ENCODE measurements at regions not wholly inside any gene's neighbourhood (a gene's known extent, or its start where the extent isn't known, plus 50 kb on each side); places are given as distances from the start of the nearest gene placed in this dataset.

GRCh38 chr20:21632031-21632734 is 73.3 kb upstream of the PAX1 start:
- TF ChIP-seq, protein P1, sequence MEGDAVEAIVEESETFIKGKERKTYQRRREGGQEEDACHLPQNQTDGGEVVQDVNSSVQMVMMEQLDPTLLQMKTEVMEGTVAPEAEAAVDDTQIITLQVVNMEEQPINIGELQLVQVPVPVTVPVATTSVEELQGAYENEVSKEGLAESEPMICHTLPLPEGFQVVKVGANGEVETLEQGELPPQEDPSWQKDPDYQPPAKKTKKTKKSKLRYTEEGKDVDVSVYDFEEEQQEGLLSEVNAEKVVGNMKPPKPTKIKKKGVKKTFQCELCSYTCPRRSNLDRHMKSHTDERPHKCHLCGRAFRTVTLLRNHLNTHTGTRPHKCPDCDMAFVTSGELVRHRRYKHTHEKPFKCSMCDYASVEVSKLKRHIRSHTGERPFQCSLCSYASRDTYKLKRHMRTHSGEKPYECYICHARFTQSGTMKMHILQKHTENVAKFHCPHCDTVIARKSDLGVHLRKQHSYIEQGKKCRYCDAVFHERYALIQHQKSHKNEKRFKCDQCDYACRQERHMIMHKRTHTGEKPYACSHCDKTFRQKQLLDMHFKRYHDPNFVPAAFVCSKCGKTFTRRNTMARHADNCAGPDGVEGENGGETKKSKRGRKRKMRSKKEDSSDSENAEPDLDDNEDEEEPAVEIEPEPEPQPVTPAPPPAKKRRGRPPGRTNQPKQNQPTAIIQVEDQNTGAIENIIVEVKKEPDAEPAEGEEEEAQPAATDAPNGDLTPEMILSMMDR (IDR thresholded peaks at IDR 0.05), result no peak
- ChIA-PET POLR2A (no interaction called here), CTCF (no interaction called here)
- no peak overlapping the region for H3K27ac Mint-ChIP-seq
- H3K4me1 Mint-ChIP-seq, result peaks cover 8% of the 10 kb centered on the region
- H3K36me3 Mint-ChIP-seq (ENCODE audit: low read depth), result no peaks in the 10 kb centered on the region
- no peaks in the 10 kb centered on the region for H3K9me3 Mint-ChIP-seq
- DNase-seq (no peak), ATAC-seq (ENCODE audit: low read depth) (no peak)
- H3K4me3 Mint-ChIP-seq, result no peak overlapping the region
- intact Hi-C loops (cut with micrococcal nuclease), result no loop called here
- H3K27me3 Mint-ChIP-seq, result peaks cover 11% of the 10 kb centered on the region

GRCh38 chr20:21628800-21629199 is 76.7 kb upstream of the PAX1 start:
- ATAC-seq (ENCODE audit: low read depth), result no peak
- H3K36me3 Mint-ChIP-seq (ENCODE audit: low read depth), result no peaks in the 10 kb centered on the region
- H3K27ac Mint-ChIP-seq, result no peak overlapping the region
- CTCF ChIA-PET, result interaction anchor here (0.6 kb wide), 1 partner anchor 14 kb away, joined by 3 read pairs; no protein-coding TSS in a partner anchor
- peaks cover 6% of the 10 kb centered on the region for H3K4me1 Mint-ChIP-seq
- POLR2A ChIA-PET, result no interaction called here
- intact Hi-C loops (cut with micrococcal nuclease), result no loop called here
- H3K4me3 Mint-ChIP-seq, result no peak overlapping the region
- H3K27me3 Mint-ChIP-seq, result peaks cover 16% of the 10 kb centered on the region
- no peaks in the 10 kb centered on the region for H3K9me3 Mint-ChIP-seq
- DNase-seq, result no peak
- TF ChIP-seq, protein P1 (IDR thresholded peaks at IDR 0.05), result no peak

GRCh38 chr20:21623781-21624094 is 81.7 kb upstream of the PAX1 start:
- Mint-ChIP-seq H3K27me3 (peaks cover 7% of the 10 kb centered on the region), H3K9me3 (no peaks in the 10 kb centered on the region), H3K4me3 (no peak overlapping the region), H3K4me1 (peaks cover 5% of the 10 kb centered on the region), H3K27ac (no peak overlapping the region), H3K36me3 (ENCODE audit: low read depth) (no peaks in the 10 kb centered on the region)
- intact Hi-C loops (cut with micrococcal nuclease), result no loop called here
- DNase-seq (no peak), ATAC-seq (ENCODE audit: low read depth) (no peak)
- TF ChIP-seq, protein P1 (IDR thresholded peaks at IDR 0.05), result no peak
- POLR2A ChIA-PET, result no interaction called here
- CTCF ChIA-PET, result no interaction called here

- Mint-ChIP-seq H3K9me3 (no peaks in the 10 kb centered on the region), H3K36me3 (ENCODE audit: low read depth) (no peaks in the 10 kb centered on the region), H3K27ac (no peak overlapping the region), H3K4me3 (no peak overlapping the region), H3K27me3 (peaks cover 7% of the 10 kb centered on the region), H3K4me1 (peaks cover 5% of the 10 kb centered on the region)
- no peak for ATAC-seq (ENCODE audit: low read depth)
- intact Hi-C loops (cut with micrococcal nuclease), result no loop called here
- POLR2A ChIA-PET, result no interaction called here
- CTCF ChIA-PET, result no interaction called here
- DNase-seq, result no peak
- TF ChIP-seq, protein P1 (IDR thresholded peaks at IDR 0.05), result no peak
These were observed 82.2 kb upstream of the PAX1 start for GRCh38 chr20:21623074-21623780.

DNA sequence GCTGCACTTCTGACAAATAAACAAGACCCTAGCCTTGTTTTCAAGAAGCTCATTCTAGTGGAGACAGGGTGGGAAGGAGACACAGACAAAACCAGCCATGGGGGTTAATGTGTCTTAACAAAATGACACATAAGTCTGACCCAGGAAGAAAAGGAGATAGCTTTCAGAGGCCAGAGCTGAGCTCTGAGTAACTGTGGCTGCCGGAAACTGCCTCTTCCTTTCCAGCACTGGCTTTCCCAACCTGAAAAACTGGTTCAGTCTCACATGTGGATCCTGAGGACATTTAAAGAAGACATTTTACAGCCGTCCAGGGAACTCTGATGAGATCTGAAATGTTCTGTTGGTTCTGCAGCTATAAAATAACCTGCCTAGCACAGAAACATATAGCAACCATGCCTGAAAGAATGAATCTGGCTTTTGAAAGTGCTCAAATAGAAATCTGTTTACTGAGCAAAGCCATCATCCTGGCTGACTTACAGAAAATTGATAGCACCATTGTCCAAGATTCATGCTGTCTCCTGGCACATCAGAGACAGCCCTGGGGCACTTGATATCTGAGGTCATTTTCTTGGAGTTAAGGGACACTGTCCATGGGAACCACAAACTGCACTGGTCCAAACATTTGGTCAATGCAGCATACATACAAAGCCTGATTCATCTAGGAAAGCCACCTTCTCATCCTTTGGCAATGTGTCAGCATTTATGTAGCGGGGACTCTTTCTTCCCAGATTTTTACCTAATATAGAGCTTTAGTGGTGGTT is 83.2 kb upstream of the PAX1 start:
- TF ChIP-seq, protein P1 (IDR thresholded peaks at IDR 0.05), result no peak
- Mint-ChIP-seq H3K9me3 (no peaks in the 10 kb centered on the region), H3K36me3 (ENCODE audit: low read depth) (no peaks in the 10 kb centered on the region), H3K4me1 (peaks cover 5% of the 10 kb centered on the region), H3K27ac (no peak overlapping the region), H3K27me3 (peaks cover 7% of the 10 kb centered on the region), H3K4me3 (no peak overlapping the region)
- intact Hi-C loops (cut with micrococcal nuclease), result no loop called here
- ATAC-seq (ENCODE audit: low read depth) (no peak), DNase-seq (no peak)
- ChIA-PET CTCF (no interaction called here), POLR2A (no interaction called here)
